ENCODE measurements at regions not wholly inside any gene's neighbourhood (a gene's known extent, or its start where the extent isn't known, plus 50 kb on each side); places are given as distances from the start of the nearest gene placed in this dataset.

- TF ChIP-seq CTCF (IDR thresholded peaks at IDR 0.05) (no peak), EP300 (IDR thresholded peaks at IDR 0.05; ENCODE audit: borderline replicate concordance in 1 of 2, low read depth in 1 of 2, low read length in 1 of 2) (no peak), TAF1 (IDR thresholded peaks at IDR 0.05; ENCODE audit: borderline replicate concordance, low read depth, low read length) (no peak), RCOR1 (IDR thresholded peaks at IDR 0.05; ENCODE audit: low read length) (no peak), POLR2AphosphoS5 (IDR thresholded peaks at IDR 0.05; ENCODE audit: low read depth, low read length) (no peak), JUND (IDR thresholded peaks at IDR 0.05) (no peak), ZBTB33 (IDR thresholded peaks at IDR 0.05; ENCODE audit: borderline replicate concordance, low read depth) (no peak), FOSL2 (IDR thresholded peaks at IDR 0.05; ENCODE audit: borderline replicate concordance, low read depth) (no peak), GATA2 (CRISPR knock-in tag; IDR thresholded peaks at IDR 0.05) (no peak), REST (IDR thresholded peaks at IDR 0.05; ENCODE audit: low read depth, low read length) (no peak), YY1 (IDR thresholded peaks at IDR 0.05; ENCODE audit: low read depth) (no peak), TCF12 (IDR thresholded peaks at IDR 0.05) (no peak)
- TF ChIP-seq, protein P1, sequence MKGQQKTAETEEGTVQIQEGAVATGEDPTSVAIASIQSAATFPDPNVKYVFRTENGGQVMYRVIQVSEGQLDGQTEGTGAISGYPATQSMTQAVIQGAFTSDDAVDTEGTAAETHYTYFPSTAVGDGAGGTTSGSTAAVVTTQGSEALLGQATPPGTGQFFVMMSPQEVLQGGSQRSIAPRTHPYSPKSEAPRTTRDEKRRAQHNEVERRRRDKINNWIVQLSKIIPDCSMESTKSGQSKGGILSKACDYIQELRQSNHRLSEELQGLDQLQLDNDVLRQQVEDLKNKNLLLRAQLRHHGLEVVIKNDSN (IDR thresholded peaks at IDR 0.05; ENCODE audit: borderline replicate concordance, low read depth) = no peak
- TF ChIP-seq, protein P2, sequence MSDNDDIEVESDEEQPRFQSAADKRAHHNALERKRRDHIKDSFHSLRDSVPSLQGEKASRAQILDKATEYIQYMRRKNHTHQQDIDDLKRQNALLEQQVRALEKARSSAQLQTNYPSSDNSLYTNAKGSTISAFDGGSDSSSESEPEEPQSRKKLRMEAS (IDR thresholded peaks at IDR 0.05; ENCODE audit: low read depth) = no peak
Observed at GRCh38 chr2:149849591-149849990, 262.0 kb upstream of the MMADHC start.
